ENCODE measurements at regions not wholly inside any gene's neighbourhood (a gene's known extent, or its start where the extent isn't known, plus 50 kb on each side); places are given as distances from the start of the nearest gene placed in this dataset.

GRCh38 chr12:83821967-83822366 lies 1090.6 kb downstream of the SLC6A15 start:
- TF ChIP-seq CTCF (IDR thresholded peaks at IDR 0.05): no peak
- no peak for TF ChIP-seq POLR2A (IDR thresholded peaks at IDR 0.05)

Data from right lobe of liver (tissue), 4 donors.